ENCODE measurements at regions not wholly inside any gene's neighbourhood (a gene's known extent, or its start where the extent isn't known, plus 50 kb on each side); places are given as distances from the start of the nearest gene placed in this dataset.

- Histone ChIP-seq H3K4me1 (ENCODE audit: control insufficient read depth in 1 of 2, insufficient read depth in 1 of 2, low read depth in 1 of 2, low read length in 1 of 2) (no peaks in the 10 kb centered on the region), H3K36me3 (no peaks in the 10 kb centered on the region), H3K9me3 (no peaks in the 10 kb centered on the region), H3K27me3 (no peaks in the 10 kb centered on the region), H3K4me3 (ENCODE audit: low read depth in 1 of 2, low read length in 1 of 2) (no peak overlapping the region), H3K27ac (no peak overlapping the region)
- TF ChIP-seq CTCF (IDR thresholded peaks at IDR 0.05): no peak
These were observed 427.5 kb downstream of the EFNA5 start for GRCh38 chr5:107243220-107243579.

GRCh38 chr5:107242411-107243219 lies 428.1 kb downstream of the EFNA5 start:
- no peak overlapping the region for H3K27ac ChIP-seq
- no peaks in the 10 kb centered on the region for H3K4me1 ChIP-seq (ENCODE audit: control insufficient read depth in 1 of 2, insufficient read depth in 1 of 2, low read depth in 1 of 2, low read length in 1 of 2)
- no peaks in the 10 kb centered on the region for H3K9me3 ChIP-seq
- no peak overlapping the region for H3K4me3 ChIP-seq (ENCODE audit: low read depth in 1 of 2, low read length in 1 of 2)
- H3K27me3 ChIP-seq: no peaks in the 10 kb centered on the region
- H3K36me3 ChIP-seq: no peaks in the 10 kb centered on the region
- no peak for TF ChIP-seq CTCF (IDR thresholded peaks at IDR 0.05)

GRCh38 chr5:107241841-107242240 lies 428.9 kb downstream of the EFNA5 start:
- no peaks in the 10 kb centered on the region for H3K27me3 ChIP-seq
- no peak overlapping the region for H3K4me3 ChIP-seq (ENCODE audit: low read depth in 1 of 2, low read length in 1 of 2)
- no peak for TF ChIP-seq CTCF (IDR thresholded peaks at IDR 0.05)
- no peaks in the 10 kb centered on the region for H3K36me3 ChIP-seq
- H3K4me1 ChIP-seq (ENCODE audit: control insufficient read depth in 1 of 2, insufficient read depth in 1 of 2, low read depth in 1 of 2, low read length in 1 of 2): no peaks in the 10 kb centered on the region
- H3K9me3 ChIP-seq: no peaks in the 10 kb centered on the region
- no peak overlapping the region for H3K27ac ChIP-seq

- H3K9me3 ChIP-seq: no peaks in the 10 kb centered on the region
- no peaks in the 10 kb centered on the region for H3K27me3 ChIP-seq
- no peaks in the 10 kb centered on the region for H3K36me3 ChIP-seq
- no peak overlapping the region for H3K27ac ChIP-seq
- TF ChIP-seq CTCF (IDR thresholded peaks at IDR 0.05): no peak
- no peaks in the 10 kb centered on the region for H3K4me1 ChIP-seq (ENCODE audit: control insufficient read depth in 1 of 2, insufficient read depth in 1 of 2, low read depth in 1 of 2, low read length in 1 of 2)
- no peak overlapping the region for H3K4me3 ChIP-seq (ENCODE audit: low read depth in 1 of 2, low read length in 1 of 2)
These were observed 435.6 kb downstream of the EFNA5 start for GRCh38 chr5:107235167-107235566.

GRCh38 chr5:107232788-107233187 lies 437.9 kb downstream of the EFNA5 start:
- TF ChIP-seq CTCF (IDR thresholded peaks at IDR 0.05): no peak
- no peaks in the 10 kb centered on the region for H3K9me3 ChIP-seq
- H3K36me3 ChIP-seq: no peaks in the 10 kb centered on the region
- H3K4me1 ChIP-seq (ENCODE audit: control insufficient read depth in 1 of 2, insufficient read depth in 1 of 2, low read depth in 1 of 2, low read length in 1 of 2): no peaks in the 10 kb centered on the region
- no peak overlapping the region for H3K4me3 ChIP-seq (ENCODE audit: low read depth in 1 of 2, low read length in 1 of 2)
- H3K27me3 ChIP-seq: no peaks in the 10 kb centered on the region
- H3K27ac ChIP-seq: no peak overlapping the region

Measured in neutrophil (primary cell).